CD4-positive, alpha-beta T cell treated with Interleukin-17A for 1 hour (primary cell): ENCODE measurements at regions not wholly inside any gene's neighbourhood (a gene's known extent, or its start where the extent isn't known, plus 50 kb on each side); places are given as distances from the start of the nearest gene placed in this dataset.

Experiments used
- DNase-seq: peaks from one replicate; pipeline ENCODE4 v3.0.0-alpha.2; 2020

DNA sequence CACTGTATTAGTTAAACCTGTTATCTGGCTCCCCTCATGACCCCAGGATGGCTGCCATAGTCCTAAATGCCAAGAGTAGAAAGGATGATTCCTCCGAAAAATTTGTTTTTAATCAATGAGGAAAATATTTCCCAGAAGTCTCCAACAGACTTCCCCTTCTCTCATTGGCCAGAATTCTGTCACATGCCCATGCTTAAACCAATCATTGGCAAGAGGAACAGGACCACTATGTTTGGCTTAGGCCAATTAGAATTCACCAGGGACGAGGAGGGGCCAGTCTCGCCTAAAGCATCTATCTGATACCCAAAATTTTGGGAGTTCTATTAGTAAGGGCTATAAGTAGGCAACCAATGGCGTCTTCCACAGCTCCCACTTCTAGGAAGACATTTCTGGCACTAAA is 71.2 kb upstream of the IL6 start:
- DNase-seq: no peak

DNA sequence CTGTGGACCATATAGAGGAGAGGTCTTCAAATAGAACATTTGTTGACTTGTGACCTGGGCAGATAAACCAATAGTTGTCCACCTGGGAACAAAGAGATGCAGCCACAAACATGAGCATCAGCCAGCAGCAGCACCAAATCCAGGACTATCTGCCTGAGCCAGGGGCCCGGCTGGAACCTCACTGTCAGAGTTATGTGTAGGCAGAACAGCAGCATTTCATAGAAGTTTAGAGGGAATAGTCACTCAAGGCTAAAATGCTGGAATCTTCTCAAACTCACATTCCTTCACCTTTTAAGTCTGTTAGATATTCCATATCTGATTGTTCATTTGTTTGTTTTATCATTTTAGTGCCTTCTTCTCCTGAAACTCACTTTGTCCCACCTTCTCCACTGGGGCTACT is 72.2 kb upstream of the IL6 start:
- DNase-seq: no peak

DNA sequence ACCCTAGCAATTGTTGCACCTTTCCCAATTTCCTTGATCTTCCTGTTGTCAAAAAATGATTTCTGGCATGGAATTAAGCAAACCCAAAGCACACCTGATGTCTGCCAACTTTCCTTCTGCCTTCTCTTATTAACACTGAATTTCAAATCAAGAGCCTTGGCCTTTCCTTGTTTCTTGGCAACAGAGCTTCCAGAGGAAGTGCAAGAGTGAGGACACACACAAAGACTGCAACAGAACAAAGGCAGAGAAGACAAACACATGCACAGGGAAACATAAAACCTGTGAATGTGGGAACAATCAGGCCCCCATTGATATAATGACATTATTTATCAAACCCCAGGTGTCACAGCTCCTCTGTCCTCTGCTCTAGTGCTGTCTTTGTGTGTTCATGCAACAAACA is 73.0 kb upstream of the IL6 start:
- DNase-seq: no peak

DNA sequence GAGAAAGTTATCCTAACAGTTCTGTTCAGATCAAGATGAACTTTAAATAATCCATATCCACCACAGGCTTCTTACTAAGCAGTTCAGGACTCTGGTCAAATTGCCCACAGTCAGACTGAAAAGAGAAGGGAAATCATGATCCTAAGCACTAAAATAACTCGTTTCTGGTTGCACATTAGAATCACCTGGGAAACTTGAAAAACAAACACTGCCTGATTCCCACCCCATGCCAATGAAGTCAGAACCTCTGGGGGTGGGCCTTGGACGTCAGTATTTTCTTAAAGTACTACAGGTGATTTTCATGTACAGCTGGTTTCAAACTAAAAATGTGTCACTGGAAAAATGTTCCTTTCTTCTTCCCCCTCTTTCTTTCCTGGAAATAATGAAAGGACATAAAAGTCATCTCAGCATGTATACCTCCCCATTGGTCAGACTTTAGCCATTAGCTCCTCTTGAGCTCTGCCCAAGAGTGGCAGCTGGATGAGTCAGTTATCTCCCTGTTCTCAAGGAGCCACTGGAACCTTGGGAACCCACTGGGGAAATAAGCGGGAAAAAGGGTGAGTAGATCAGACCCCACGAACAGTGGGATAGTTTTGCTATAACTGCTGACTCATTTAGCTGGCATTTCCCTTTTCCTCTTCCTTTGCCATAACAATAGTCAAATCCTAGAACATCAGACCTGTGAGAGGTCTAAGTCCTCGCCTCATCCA is 75.3 kb upstream of the IL6 start:
- DNase-seq: no peak

DNA sequence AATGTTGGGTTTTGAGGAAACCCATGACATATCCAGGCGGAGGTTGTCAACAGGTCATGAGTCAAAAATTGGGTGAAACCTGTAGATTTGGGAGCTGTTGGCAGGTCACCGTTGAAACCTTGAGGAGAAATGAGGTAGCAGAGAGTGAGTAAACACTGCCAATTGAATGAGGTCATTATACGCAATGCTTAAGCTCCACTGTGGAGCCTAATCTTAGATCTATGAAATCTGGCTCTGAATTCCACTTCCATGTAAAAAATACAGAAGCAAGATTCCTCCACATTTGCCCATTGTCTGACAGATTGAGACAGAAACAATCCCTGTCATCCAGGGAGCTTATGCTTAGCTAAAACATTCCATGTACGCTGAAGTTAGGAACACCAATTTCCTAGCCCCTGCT is 76.0 kb upstream of the IL6 start:
- DNase-seq: no peak

DNA sequence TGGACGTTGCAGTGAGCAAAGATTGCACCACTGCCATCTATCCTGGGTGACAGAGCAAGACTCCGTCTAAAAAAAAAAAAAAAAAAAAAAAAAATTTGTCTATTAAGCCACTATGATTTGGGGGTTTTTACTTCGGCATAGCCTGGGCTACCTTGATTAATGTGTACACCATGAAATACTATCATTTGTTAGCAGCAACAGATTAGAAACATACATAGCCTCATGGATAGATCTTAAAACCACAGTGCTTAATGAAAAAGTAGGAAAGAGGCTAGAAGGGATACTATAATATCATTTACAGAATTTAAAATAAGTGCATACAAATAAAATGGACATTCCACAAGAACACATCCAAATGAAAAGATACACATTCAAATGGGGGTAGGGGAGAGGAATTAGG is 77.3 kb upstream of the IL6 start:
- no peak for DNase-seq

DNA sequence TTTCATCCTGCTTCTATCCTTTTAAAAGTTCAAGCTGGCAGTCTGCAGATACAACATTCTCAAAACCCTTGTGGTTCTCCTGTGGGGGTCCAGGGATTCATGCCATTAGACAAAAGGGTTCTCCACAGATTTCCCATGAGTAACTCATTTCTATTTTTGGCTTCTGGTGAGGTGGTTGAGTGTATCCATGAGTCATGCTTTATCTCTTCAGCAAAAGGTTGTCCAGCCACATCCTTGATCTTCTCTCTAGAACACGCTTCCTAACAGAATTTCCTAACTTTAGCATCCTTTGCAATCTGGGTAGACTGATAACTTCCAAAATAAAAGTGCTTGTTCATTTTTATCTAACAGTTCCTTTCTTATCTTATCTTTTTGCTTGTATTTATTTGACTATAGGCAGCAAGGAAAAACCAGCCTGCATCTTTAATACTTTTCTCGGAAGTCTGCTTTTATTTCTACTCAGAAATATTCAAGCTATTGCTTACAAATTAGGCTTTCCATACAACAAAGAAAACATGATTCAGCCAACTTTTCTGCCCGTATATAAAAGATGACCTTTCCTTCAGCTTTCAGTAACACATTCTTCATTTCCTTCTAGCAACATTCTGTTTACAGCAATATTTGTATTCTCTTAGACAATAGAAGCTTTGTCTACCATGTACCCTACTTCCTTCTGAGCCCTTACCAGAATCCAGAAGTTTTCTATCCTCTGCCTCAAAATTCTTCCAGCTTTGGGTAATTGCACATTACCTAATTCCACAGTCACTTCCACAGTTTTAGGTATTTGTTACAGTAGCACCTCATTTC is 79.3 kb upstream of the IL6 start:
- DNase-seq: no peak

DNA sequence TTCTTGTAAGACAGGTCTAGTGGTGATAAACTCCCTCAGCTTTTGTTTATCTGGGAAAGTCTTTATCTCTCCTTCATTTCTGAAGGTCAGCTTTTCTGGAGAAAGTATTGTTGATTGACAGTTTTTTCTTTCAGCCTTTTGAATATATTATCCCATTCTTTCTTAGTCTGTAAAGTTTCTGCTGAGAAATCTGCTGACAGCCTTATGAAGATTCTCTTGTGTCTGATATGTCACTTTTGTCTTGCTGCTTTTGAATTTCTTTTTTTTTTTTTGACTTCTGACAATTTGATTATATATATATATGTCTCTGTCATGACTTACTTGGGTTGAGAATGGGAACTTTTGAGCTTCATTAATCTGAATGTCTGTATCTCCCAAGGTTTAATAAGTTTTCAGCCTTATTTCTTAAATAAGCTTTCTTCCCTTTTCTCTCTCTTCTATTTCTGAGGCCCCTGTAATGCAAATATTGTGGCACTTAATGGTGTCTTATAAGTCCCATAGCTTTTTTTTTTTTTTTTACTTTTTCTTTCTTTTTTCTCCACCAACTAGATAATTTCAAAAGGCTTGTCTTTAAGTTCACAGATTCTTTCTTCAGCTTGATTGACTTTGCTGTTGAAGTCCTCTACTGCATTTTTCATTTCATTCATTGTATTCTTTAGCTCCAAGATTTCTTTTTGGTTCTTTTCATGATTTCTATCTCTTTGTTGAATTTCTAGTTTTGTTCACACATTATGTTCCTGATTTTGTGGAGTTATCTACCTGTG is 81.4 kb upstream of the IL6 start:
- no peak for DNase-seq

DNA sequence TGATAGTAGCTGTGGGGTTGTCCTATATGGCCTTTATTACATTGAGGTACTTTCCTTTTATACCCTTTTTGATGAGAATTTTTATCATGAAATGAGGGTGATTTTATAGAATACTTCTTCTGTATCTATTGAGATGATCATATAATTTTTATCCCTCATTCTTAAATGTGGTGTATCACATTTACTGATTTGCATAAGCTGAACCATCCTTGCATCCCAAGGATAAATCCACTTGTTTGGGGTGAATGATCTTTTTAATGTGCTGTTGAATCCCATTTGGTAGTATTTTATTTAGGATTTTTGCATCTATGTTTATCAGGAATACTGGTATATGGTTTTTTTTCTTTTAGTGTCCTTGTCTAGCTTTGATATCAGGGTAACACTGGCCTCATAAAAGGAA is 84.5 kb upstream of the IL6 start:
- no peak for DNase-seq

DNA sequence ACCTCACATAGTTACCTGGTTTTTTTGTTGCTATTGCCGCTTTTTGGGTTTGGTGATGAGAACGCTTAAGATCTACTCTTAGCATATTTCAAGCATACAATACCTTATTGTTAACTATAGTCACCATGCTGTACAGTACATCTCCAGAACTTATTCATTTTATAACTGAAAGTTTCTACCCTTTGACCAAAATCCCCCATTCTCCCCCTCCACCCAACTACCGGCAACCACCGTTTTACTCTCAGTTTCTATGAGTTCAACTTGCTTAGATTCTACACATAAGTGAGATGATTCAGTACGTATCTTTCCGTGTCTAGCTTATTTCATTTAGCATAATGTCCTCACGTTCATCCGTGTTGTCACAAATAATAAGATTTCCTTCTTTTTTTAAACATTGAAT is 86.7 kb upstream of the IL6 start:
- no peak for DNase-seq

DNA sequence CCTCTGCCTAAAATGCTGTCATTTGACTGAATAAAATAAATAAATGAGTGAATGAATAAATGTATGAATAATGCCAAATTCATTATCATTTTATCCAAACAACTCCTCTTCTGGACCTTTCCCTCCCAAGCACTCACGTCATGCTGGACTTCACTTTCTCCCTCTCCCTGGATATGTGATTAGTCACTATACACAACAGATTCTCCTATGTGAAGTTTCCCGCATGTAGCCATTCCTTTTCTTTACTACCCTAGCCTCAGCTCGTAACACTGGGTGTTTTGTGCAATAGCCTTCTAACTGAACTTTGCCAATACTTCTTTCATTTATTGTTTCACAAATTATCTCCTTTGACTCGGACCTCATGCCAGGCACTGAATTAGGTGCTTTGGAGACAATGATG is 87.6 kb upstream of the IL6 start:
- DNase-seq: no peak

DNA sequence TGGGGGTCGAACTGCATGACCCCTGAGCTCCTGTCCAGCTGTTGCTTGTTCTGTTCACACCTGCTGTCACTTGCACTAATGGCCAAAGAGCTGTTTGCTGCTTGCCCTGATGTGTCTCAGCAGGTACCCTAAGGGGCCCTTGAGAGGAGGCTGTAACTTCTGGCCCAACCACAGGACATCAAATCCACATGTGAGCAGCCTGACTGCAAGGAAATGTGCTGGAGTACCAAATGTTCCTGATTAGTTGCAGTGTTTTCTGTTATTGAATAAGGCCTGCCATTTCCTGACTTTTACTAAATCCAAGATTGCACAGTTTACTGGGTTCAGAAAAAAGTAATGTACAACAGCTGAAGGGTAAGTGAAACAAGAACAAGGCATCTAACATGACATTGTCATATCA is 91.7 kb upstream of the IL6 start:
- DNase-seq: no peak

DNA sequence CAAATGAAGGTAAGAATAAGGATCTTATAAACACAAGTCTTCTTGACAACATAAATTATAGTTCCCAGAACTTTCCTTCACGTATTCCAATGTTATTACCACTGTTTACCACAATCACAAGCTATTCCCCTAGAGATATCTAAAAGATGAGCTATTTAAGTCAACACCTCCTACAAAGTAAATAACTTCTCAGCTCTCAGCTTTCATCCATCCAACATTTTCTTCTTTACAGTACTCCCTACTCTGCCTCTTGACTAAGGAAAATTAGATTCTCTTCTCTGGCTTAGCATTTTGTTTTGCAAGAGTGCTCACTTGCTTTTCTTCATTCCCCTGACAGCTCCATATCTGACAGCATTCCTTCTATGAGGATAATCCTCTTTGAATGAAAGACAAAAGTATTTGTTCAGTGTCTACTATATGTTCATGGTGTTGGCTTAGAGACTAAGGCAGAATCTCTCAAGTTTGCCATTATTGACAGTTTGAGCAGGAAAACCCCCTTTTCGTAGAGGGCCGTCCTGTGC is 93.0 kb upstream of the IL6 start:
- no peak for DNase-seq

DNA sequence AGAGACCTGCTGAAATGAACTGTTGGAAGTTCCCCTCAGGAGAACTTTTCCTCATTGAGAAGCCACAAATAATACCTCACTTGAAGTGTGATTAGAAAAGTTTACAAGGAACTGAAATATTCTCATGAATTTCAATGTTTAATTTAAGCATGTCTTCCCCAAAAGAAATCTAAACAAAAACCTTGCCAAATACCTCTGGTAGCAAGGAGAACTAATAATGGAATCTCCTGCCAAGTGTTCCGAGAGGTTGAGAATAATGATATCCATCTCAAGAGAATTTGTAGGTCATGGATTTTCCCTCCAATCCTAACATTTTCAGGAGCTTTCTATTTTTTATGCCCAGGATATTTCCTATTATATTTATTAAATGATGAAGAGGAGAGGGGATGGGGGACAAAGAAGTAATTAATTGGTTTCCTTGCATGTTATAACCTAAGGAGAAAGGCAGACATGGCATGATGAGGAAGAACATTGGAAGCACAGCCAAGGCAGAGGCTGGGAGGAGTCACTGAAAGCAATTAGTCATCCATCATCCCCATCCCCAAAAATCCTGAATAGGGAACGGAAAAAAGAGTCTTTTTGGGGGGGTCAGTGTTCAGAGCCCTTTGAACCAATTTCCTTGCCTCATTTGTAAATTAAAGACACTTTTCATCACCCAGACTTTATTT is 93.6 kb upstream of the IL6 start:
- no peak for DNase-seq

DNA sequence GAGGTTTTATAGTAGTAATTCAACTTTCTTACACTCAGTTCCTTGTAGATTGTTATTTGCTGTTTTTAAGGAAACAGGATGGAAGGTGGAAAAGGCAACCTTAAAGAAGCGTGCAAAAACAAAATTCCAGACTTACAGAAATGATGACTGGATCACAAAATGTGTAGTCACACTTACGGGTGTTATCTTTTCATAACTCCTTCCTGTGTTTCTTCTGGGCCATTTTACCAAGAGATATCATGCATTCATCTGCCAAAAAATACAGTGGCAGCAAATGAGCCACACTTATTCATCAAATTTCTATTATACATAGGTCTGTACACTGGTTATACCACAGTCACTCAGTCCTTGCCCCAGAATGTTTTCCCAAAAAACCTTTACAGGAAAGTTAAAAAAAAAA is 94.3 kb upstream of the IL6 start:
- no peak for DNase-seq

DNA sequence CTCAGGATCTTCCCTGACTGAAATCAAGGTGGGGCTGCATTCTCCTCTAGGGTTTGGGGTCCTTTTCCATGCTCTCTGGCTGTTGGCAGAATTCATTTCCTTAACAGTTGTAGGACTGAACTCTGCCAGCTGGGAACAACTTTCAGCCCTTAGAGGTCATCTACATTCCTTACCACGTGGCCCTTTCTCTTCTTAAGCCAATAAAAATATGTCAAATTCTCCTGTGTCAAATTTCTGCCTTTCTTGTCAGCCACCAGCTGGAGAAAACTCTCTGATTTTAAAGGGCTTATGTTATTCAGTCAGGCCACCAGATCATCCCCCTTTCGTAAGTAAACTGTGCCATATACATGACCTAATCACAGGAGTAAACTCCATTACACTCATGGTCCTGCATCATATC is 95.3 kb upstream of the IL6 start:
- no peak for DNase-seq

DNA sequence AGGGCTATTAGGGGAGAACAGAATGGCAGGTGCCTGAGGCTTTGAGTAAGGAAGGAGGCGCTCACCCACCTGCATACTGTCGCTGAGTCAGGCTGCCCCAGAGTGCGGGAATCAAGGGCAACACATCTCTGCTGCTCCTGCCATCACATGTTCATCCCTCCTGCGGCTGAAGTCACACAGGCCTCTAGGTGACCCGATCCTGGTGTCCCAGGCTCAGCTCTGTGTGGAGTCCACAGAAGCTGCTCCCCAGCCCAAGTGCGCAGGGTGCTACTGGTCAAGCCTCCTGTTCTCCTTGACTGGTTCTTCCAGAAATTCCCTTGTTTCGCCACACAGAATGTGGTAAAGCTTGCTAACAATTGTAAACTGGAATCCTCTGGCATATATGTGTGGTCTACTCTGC is 96.9 kb upstream of the IL6 start:
- DNase-seq: no peak

DNA sequence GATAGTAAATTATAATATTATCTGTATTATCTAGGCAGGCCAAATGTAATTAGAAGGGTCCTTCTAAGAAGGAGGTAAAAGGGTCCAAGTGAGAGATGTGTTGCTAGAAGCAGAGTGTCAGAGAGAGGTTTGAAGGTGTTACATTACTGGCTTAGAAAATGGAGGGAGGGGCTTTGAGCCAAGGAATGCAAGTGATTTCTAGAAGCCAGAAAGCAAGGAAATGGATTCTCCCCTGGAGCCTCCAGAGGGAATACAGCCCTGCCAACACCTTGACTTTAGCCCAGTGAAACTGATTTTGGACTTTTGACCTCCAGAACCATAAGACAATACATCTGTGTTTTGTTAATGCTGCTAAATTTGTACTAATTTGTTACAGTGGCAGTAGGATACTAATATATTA is 97.9 kb upstream of the IL6 start:
- DNase-seq: no peak

DNA sequence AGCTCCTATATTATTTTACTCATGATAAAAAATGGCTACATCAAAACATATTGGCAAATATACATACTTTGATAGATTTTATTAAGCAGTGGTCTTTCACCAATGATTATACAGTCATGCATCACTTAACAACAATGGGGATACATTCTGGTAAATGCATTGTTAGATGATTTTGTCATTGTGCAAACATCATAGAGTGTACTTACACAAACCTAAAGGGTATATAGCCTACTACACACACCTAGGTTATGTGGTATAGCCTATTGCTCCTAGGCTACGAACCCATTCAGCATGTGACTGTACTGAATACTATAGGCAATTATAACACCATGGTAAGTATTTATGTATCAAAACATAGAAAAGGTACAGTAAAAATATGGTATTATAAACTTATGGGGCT is 98.9 kb upstream of the IL6 start:
- no peak for DNase-seq

DNA sequence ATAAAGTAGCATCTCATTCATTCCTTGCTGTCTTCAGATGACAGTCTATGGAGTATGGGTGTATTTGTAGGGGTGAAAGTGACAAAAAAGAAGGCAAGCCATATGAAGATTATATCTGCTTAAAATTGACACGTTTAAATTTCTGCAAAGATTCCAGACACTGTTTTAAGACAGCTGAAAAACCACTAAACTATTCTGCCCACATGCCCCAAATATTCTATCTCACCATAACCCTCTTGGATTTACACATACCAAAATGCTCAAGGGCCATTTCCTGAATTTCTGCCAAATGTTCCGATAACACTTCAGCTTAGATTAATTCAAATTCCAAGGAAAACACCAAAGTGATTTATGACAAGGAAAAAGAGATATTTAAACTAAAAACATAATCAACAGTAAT is 99.9 kb upstream of the IL6 start:
- no peak for DNase-seq

DNA sequence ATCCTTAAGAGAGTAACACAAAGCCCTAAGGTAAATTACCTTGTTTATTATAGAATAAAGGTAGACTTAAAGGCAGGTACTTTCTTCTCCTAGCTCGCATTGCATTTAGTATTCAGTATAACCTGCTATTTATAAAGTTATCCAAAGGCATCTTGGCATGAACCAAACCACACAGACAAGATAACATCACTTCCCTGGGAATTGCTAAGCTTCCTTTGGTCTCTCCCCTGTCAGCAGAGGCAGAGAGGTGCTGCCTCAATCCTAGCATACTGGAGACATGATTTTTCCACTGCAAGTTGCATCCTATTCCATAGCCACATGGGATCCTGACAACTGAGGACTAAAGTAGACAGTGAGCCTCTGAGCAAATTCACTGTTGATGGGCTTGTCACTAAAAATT is 101.7 kb upstream of the IL6 start:
- no peak for DNase-seq

DNA sequence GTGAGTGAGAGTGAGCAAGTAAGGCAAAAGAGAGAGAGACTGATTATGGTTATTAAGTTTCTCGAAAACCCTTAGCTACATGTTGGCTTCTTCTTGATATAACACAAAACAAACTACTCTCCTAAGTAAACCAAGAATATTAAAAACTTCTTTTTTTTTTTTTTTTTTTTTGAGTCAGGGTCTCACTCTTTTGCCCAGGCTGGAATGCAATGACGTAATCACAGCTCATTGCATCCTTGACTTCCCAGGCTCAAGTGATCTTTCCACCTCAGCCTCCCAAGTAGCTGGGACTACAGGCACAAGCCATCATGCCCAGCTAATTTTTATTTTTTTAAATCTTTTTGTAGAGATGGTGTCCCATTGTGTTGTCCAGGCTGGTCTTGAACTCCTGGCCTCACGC is 102.2 kb upstream of the IL6 start:
- DNase-seq: no peak

DNA sequence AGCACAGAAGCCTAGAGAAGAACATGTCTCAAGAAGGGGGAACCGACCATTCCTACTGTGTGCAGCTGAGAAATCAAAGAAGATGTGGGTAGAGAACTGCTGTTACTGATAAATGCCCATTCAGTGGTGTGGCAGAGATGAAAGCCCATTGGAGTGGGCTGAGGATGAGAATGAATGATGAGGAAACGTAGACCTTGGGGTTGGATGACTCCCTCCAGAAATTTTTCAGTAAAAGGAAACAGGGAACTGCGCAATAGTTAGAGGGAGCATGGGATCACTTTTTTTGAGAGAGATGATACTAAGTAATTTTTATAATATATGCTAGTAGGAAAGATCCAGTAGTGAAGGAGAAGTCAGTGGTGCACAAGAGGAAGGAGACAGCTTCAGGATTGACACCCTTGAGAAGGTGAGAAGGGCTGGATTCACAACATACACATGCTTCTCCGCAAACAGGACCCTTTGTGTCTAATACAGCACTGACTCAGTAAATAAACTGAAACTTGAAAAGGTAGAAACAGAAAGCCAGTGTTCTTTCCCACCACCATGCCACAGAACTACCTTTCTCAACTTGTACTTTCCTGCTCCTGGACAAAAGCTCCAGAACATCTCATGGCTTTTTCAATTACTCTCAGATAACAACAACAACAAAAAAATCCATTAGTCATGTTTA is 104.7 kb upstream of the IL6 start:
- no peak for DNase-seq
